ENCODE measurements at regions not wholly inside any gene's neighbourhood (a gene's known extent, or its start where the extent isn't known, plus 50 kb on each side); places are given as distances from the start of the nearest gene placed in this dataset.
"Not testable (repeated sequence)": the region's sequence is repeated elsewhere in the genome, so short reads cannot be mapped to it uniquely, and the experiment has no call there.

GRCh38 chr4:84150177-84150576 is 348.9 kb downstream of the NKX6-1 start:
- H3K4me3 ChIP-seq (ENCODE audit: low read length), result no peak overlapping the region
- H3K9me3 ChIP-seq (ENCODE audit: control insufficient read depth, low read depth, low read length), result no peaks in the 10 kb centered on the region
- H3K9ac ChIP-seq (ENCODE audit: low read length), result no peak overlapping the region
- H3K27ac ChIP-seq (ENCODE audit: low read length), result no peak overlapping the region
- H3K36me3 ChIP-seq (ENCODE audit: control insufficient read depth, low read depth, low read length), result no peaks in the 10 kb centered on the region
- peaks cover 7% of the 10 kb centered on the region for H3K4me1 ChIP-seq (ENCODE audit: control insufficient read depth, low read depth, low read length)
- H3K27me3 ChIP-seq (ENCODE audit: control insufficient read depth, insufficient read depth, low read length), result no peaks in the 10 kb centered on the region

DNA sequence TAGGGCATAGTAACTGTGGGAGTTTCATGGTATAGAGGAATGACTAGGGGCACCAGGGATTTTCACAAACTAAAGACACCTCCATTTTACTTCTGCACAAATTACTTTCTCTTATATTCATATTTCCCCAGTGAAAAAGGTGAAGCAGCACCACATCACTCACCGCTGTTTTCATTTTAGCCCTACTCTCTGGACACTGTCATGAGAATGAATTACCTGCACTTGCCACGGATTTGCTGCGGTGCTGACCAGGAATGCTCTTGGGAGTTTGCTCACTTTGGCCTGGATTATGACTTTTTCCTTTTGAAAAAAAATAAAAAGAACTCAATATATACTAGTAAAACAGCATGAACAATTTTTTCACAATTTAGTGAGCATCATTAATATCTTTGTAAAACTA is 351.3 kb downstream of the NKX6-1 start:
- no peak overlapping the region for H3K4me3 ChIP-seq (ENCODE audit: low read length)
- H3K27ac ChIP-seq (ENCODE audit: low read length), result no peak overlapping the region
- H3K9ac ChIP-seq (ENCODE audit: low read length), result no peak overlapping the region
- no peaks in the 10 kb centered on the region for H3K27me3 ChIP-seq (ENCODE audit: control insufficient read depth, insufficient read depth, low read length)
- no peaks in the 10 kb centered on the region for H3K36me3 ChIP-seq (ENCODE audit: control insufficient read depth, low read depth, low read length)
- no peaks in the 10 kb centered on the region for H3K9me3 ChIP-seq (ENCODE audit: control insufficient read depth, low read depth, low read length)
- no peaks in the 10 kb centered on the region for H3K4me1 ChIP-seq (ENCODE audit: control insufficient read depth, low read depth, low read length)

GRCh38 chr4:84146300-84146959 is 352.7 kb downstream of the NKX6-1 start:
- no peaks in the 10 kb centered on the region for H3K36me3 ChIP-seq (ENCODE audit: control insufficient read depth, low read depth, low read length)
- H3K9me3 ChIP-seq (ENCODE audit: control insufficient read depth, low read depth, low read length), result no peaks in the 10 kb centered on the region
- H3K4me3 ChIP-seq (ENCODE audit: low read length), result no peak overlapping the region
- H3K9ac ChIP-seq (ENCODE audit: low read length), result no peak overlapping the region
- no peaks in the 10 kb centered on the region for H3K4me1 ChIP-seq (ENCODE audit: control insufficient read depth, low read depth, low read length)
- no peaks in the 10 kb centered on the region for H3K27me3 ChIP-seq (ENCODE audit: control insufficient read depth, insufficient read depth, low read length)
- H3K27ac ChIP-seq (ENCODE audit: low read length), result no peak overlapping the region

- no peaks in the 10 kb centered on the region for H3K36me3 ChIP-seq (ENCODE audit: control insufficient read depth, low read depth, low read length)
- H3K27ac ChIP-seq (ENCODE audit: low read length), result no peak overlapping the region
- H3K9me3 ChIP-seq (ENCODE audit: control insufficient read depth, low read depth, low read length), result no peaks in the 10 kb centered on the region
- H3K4me3 ChIP-seq (ENCODE audit: low read length), result no peak overlapping the region
- H3K27me3 ChIP-seq (ENCODE audit: control insufficient read depth, insufficient read depth, low read length), result no peaks in the 10 kb centered on the region
- no peaks in the 10 kb centered on the region for H3K4me1 ChIP-seq (ENCODE audit: control insufficient read depth, low read depth, low read length)
- H3K9ac ChIP-seq (ENCODE audit: low read length), result no peak overlapping the region
Observed at GRCh38 chr4:84145176-84145575, 353.9 kb downstream of the NKX6-1 start.

DNA sequence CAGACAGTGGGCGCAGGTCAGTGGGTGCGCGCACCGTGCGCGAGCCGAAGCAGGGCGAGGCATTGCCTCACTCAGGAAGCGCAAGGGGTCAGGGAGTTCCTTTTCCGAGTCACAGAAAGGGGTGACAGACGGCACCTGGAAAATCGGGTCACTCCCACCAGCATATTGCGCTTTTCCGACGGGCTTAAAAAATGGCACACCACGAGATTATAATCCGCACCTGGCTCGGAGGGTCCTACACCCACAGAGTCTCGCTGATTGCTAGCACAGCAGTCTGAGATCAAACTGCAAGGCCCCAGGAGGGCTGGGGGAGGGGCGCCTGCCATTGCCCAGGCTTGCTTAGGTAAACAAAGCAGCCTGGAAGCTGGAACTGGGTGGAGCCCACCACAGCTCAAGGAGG is 372.2 kb downstream of the NKX6-1 start:
- H3K9me3 ChIP-seq (ENCODE audit: control insufficient read depth, low read depth, low read length); H3K27ac ChIP-seq (ENCODE audit: low read length); H3K36me3 ChIP-seq (ENCODE audit: control insufficient read depth, low read depth, low read length); H3K27me3 ChIP-seq (ENCODE audit: control insufficient read depth, insufficient read depth, low read length); H3K9ac ChIP-seq (ENCODE audit: low read length); H3K4me1 ChIP-seq (ENCODE audit: control insufficient read depth, low read depth, low read length): not testable (repeated sequence)
- peak overlapping the region; percentile 51 for H3K4me3 ChIP-seq (ENCODE audit: low read length)

GRCh38 chr4:84126061-84126787 is 372.9 kb downstream of the NKX6-1 start:
- Histone ChIP-seq H3K9me3 (ENCODE audit: control insufficient read depth, low read depth, low read length) (no peaks in the 10 kb centered on the region), H3K4me3 (ENCODE audit: low read length) (peak overlapping the region; percentile 51), H3K9ac (ENCODE audit: low read length) (no peak overlapping the region), H3K36me3 (ENCODE audit: control insufficient read depth, low read depth, low read length) (no peaks in the 10 kb centered on the region), H3K27ac (ENCODE audit: low read length) (no peak overlapping the region), H3K4me1 (ENCODE audit: control insufficient read depth, low read depth, low read length) (peaks cover 3% of the 10 kb centered on the region), H3K27me3 (ENCODE audit: control insufficient read depth, insufficient read depth, low read length) (no peaks in the 10 kb centered on the region)

DNA sequence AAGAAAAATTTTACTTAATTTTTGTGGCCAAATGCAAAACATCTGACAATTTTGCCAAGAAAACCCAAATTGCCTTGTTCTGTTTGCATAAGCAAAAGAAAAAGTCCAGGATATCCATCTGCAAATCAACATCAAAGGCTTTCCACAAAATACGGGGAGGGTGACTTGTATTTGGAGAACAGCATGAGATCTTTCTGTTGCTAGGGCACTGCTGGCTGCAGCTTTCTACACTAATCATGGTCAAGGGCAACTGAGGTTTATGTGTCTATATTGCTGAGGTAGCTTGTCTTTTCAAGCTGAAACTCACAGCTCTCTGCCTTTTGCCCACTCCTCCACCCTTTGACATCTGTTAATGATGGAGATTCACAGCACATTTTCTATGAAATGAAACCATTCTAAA is 389.1 kb downstream of the NKX6-1 start:
- Histone ChIP-seq H3K36me3 (ENCODE audit: control insufficient read depth, low read depth, low read length) (no peaks in the 10 kb centered on the region), H3K4me3 (ENCODE audit: low read length) (no peak overlapping the region), H3K9ac (ENCODE audit: low read length) (no peak overlapping the region), H3K27ac (ENCODE audit: low read length) (no peak overlapping the region), H3K4me1 (ENCODE audit: control insufficient read depth, low read depth, low read length) (no peaks in the 10 kb centered on the region), H3K9me3 (ENCODE audit: control insufficient read depth, low read depth, low read length) (no peaks in the 10 kb centered on the region), H3K27me3 (ENCODE audit: control insufficient read depth, insufficient read depth, low read length) (no peaks in the 10 kb centered on the region)

GRCh38 chr4:84101653-84102625 is 397.2 kb downstream of the NKX6-1 start:
- H3K27me3 ChIP-seq (ENCODE audit: control insufficient read depth, insufficient read depth, low read length); H3K9me3 ChIP-seq (ENCODE audit: control insufficient read depth, low read depth, low read length); H3K27ac ChIP-seq (ENCODE audit: low read length); H3K9ac ChIP-seq (ENCODE audit: low read length); H3K36me3 ChIP-seq (ENCODE audit: control insufficient read depth, low read depth, low read length); H3K4me3 ChIP-seq (ENCODE audit: low read length): not testable (repeated sequence)
- H3K4me1 ChIP-seq (ENCODE audit: control insufficient read depth, low read depth, low read length), result peaks cover 12% of the 10 kb centered on the region

DNA sequence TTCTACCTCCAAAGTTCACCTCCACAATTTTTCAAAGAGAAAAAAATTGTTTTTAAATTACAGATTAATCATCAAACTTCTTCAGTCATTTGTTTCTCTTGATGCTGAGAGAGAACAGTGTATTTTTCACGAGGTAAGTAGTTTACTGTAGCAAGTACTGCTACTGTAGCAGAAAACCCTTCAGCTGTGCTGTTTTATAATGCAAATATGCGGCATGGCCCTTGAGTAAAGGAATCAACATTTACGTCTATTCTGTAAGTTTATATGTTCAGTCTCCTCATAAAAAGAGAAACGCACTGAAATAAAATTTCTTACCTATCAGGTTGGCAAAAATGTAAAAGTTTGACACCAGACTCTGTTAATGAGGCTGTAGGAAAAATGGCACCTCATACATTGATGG is 399.0 kb downstream of the NKX6-1 start:
- peak overlapping the region; percentile 0 for H3K4me3 ChIP-seq (ENCODE audit: low read length)
- H3K9ac ChIP-seq (ENCODE audit: low read length), result no peak overlapping the region
- H3K36me3 ChIP-seq (ENCODE audit: control insufficient read depth, low read depth, low read length), result no peaks in the 10 kb centered on the region
- no peaks in the 10 kb centered on the region for H3K9me3 ChIP-seq (ENCODE audit: control insufficient read depth, low read depth, low read length)
- H3K27me3 ChIP-seq (ENCODE audit: control insufficient read depth, insufficient read depth, low read length), result no peaks in the 10 kb centered on the region
- peaks cover 12% of the 10 kb centered on the region for H3K4me1 ChIP-seq (ENCODE audit: control insufficient read depth, low read depth, low read length)
- H3K27ac ChIP-seq (ENCODE audit: low read length), result no peak overlapping the region

DNA sequence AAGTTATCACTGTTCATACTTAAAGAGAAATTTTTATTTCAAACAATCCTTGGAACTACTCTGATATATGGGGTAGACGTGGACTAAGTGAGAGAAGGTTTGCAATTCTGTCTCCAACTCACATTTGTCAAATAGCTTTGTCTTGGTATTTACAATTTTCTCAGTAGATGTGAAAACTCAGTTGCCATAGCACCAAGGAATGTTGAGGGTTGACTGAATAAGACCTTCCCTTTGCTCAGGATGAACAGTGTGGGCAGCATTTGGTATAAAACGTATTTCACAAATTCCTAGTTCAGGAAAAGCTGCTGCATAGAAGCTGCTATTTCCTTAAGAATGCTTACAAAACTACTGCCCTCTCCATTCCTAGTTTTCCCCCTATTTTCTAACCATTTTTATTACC is 399.5 kb downstream of the NKX6-1 start:
- Histone ChIP-seq H3K27me3 (ENCODE audit: control insufficient read depth, insufficient read depth, low read length) (no peaks in the 10 kb centered on the region), H3K9ac (ENCODE audit: low read length) (no peak overlapping the region), H3K9me3 (ENCODE audit: control insufficient read depth, low read depth, low read length) (no peaks in the 10 kb centered on the region), H3K4me1 (ENCODE audit: control insufficient read depth, low read depth, low read length) (peaks cover 12% of the 10 kb centered on the region), H3K4me3 (ENCODE audit: low read length) (peak overlapping the region; percentile 0), H3K27ac (ENCODE audit: low read length) (no peak overlapping the region), H3K36me3 (ENCODE audit: control insufficient read depth, low read depth, low read length) (no peaks in the 10 kb centered on the region)

DNA sequence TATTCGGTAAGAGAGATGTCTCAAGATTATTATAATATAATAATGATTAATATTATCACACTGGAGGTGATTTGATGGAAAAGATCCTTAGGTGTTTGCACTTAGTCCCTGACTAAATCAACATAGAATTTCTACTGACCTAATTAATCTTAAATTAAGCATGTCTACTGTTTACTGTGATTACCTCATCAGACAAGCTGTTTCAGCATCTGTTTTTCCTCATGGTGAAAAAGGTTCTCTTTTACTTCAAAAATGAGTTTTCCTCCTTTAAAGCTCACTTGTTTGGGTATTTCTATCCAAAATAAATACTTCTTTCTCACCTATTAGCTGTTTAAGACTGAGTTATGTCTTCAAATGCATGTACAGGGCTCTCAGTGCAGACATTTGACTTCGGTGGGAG is 407.8 kb downstream of the NKX6-1 start:
- H3K4me3 ChIP-seq (ENCODE audit: low read length), result no peak overlapping the region
- H3K9ac ChIP-seq (ENCODE audit: low read length), result no peak overlapping the region
- no peak overlapping the region for H3K27ac ChIP-seq (ENCODE audit: low read length)
- no peaks in the 10 kb centered on the region for H3K9me3 ChIP-seq (ENCODE audit: control insufficient read depth, low read depth, low read length)
- H3K4me1 ChIP-seq (ENCODE audit: control insufficient read depth, low read depth, low read length), result peaks cover 6% of the 10 kb centered on the region
- H3K36me3 ChIP-seq (ENCODE audit: control insufficient read depth, low read depth, low read length), result no peaks in the 10 kb centered on the region
- no peaks in the 10 kb centered on the region for H3K27me3 ChIP-seq (ENCODE audit: control insufficient read depth, insufficient read depth, low read length)

Measured in iPS-18a (cell line).